Brain pericyte (primary cell): ENCODE measurements at regions not wholly inside any gene's neighbourhood (a gene's known extent, or its start where the extent isn't known, plus 50 kb on each side); places are given as distances from the start of the nearest gene placed in this dataset.
"Not testable (repeated sequence)": the region's sequence is repeated elsewhere in the genome, so short reads cannot be mapped to it uniquely, and the experiment has no call there.

Source experiments
- DNase-seq: peaks from one replicate; pipeline ENCODE4 v3.0.0-alpha.2; 2012; ENCODE audit warnings: low read depth, low spot score

GRCh38 chr21:27893619-27894018 lies 926.7 kb upstream of the ADAMTS5 start:
- not testable (repeated sequence) for DNase-seq

GRCh38 chr21:27891495-27891894 lies 924.6 kb upstream of the ADAMTS5 start:
- not testable (repeated sequence) for DNase-seq

GRCh38 chr21:27887808-27888455 lies 921.0 kb upstream of the ADAMTS5 start:
- DNase-seq: not testable (repeated sequence)

- no peak for DNase-seq
These were observed 918.4 kb upstream of the ADAMTS5 start for GRCh38 chr21:27885296-27885711.

- DNase-seq: not testable (repeated sequence)
These were observed 914.4 kb upstream of the ADAMTS5 start for GRCh38 chr21:27881331-27881730.

GRCh38 chr21:27872411-27872810 lies 905.5 kb upstream of the ADAMTS5 start:
- not testable (repeated sequence) for DNase-seq

- DNase-seq: not testable (repeated sequence)
These were observed 903.9 kb upstream of the ADAMTS5 start for GRCh38 chr21:27870755-27871154.

- not testable (repeated sequence) for DNase-seq
These were observed 893.5 kb upstream of the ADAMTS5 start for GRCh38 chr21:27860314-27860955.

- not testable (repeated sequence) for DNase-seq
These were observed 891.4 kb upstream of the ADAMTS5 start for GRCh38 chr21:27858053-27858825.

- DNase-seq: not testable (repeated sequence)
These were observed 890.1 kb upstream of the ADAMTS5 start for GRCh38 chr21:27856988-27857387.

GRCh38 chr21:27841084-27841672 lies 874.3 kb upstream of the ADAMTS5 start:
- DNase-seq: no peak

- no peak for DNase-seq
These were observed 873.4 kb upstream of the ADAMTS5 start for GRCh38 chr21:27840262-27840661.

- DNase-seq: no peak
These were observed 872.7 kb upstream of the ADAMTS5 start for GRCh38 chr21:27839512-27840115.

- no peak for DNase-seq
These were observed 871.7 kb upstream of the ADAMTS5 start for GRCh38 chr21:27838573-27838972.

- DNase-seq: no peak
These were observed 871.0 kb upstream of the ADAMTS5 start for GRCh38 chr21:27837936-27838335.

- no peak for DNase-seq
These were observed 866.4 kb upstream of the ADAMTS5 start for GRCh38 chr21:27833298-27833697.

GRCh38 chr21:27831816-27832569 lies 865.1 kb upstream of the ADAMTS5 start:
- no peak for DNase-seq

- DNase-seq: no peak
These were observed 864.3 kb upstream of the ADAMTS5 start for GRCh38 chr21:27831177-27831576.

- no peak for DNase-seq
These were observed 861.1 kb upstream of the ADAMTS5 start for GRCh38 chr21:27827972-27828371.

- DNase-seq: no peak
These were observed 858.1 kb upstream of the ADAMTS5 start for GRCh38 chr21:27825035-27825434.

GRCh38 chr21:27823652-27824201 lies 856.8 kb upstream of the ADAMTS5 start:
- DNase-seq: no peak
